Adrenal gland (tissue), 5 donors: ENCODE measurements at regions not wholly inside any gene's neighbourhood (a gene's known extent, or its start where the extent isn't known, plus 50 kb on each side); places are given as distances from the start of the nearest gene placed in this dataset.

Experiments used
- CTCF ChIP-seq, 6 experiments: fragments of 450-650 bp in 4 of 6; fragments of 200-600 bp in 2 of 6; sonication (generic) in 1 of 6; IDR thresholded peaks; 1 replicate in 5 of 6; 2 replicates in 1 of 6; pipeline versions ENCODE4 v1.5.1 to v1.8.0; 2016 to 2021; ENCODE audit warnings: antibody characterized with exemption in 6 of 6, mild to moderate bottlenecking in 2 of 6, moderate library complexity in 1 of 6
- POLR2A ChIP-seq, 2 donors: fragments of 450-650 bp; IDR thresholded peaks; one replicate each; pipeline ENCODE4 v1.6.1; 2017; ENCODE audit warnings: antibody characterized with exemption in 2 of 2, mild to moderate bottlenecking in 2 of 2, moderate library complexity in 1 of 2
- donor health status: DM: no; HTN: no; CAD: no.

- TF ChIP-seq POLR2A (IDR thresholded peaks at IDR 0.05): no peak
- TF ChIP-seq CTCF (IDR thresholded peaks at IDR 0.05): no peak
Measured at GRCh38 chr10:36591436-36591835, 534.0 kb upstream of the ANKRD30A start.
